Fibroblast of peridontal ligament (primary cell): ENCODE measurements at regions not wholly inside any gene's neighbourhood (a gene's known extent, or its start where the extent isn't known, plus 50 kb on each side); places are given as distances from the start of the nearest gene placed in this dataset.
"Not testable (repeated sequence)": the region's sequence is repeated elsewhere in the genome, so short reads cannot be mapped to it uniquely, and the experiment has no call there.

Source experiments
- DNase-seq: peaks from one replicate; pipeline ENCODE4 v3.0.0-alpha.2; 2010; ENCODE audit errors: extremely low read depth

GRCh38 chr7:131802195-131802864, 245.9 kb upstream of the PODXL start:
- no peak for DNase-seq

- DNase-seq = no peak
Measured at GRCh38 chr7:131800531-131800930, 244.1 kb upstream of the PODXL start.

DNA sequence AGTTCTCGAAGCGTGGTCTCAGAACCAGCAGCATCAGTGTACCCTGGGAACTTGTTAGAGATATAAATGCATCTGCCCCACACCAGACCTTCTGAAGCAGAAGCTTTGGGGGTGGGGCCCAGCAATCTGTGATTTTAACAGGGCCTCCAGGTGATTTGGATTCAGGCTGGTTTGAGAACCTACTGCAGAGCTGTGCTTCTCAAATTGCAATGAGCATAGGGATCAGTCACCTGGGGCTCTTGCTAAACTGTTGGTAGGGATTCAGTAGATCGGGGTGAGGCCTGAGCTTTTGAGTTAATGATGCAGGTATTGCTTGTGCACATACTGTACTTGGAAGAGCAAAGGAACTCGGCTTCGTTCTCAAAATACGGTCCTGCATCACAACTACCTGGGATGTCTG, 243.6 kb upstream of the PODXL start:
- DNase-seq = no peak

DNA sequence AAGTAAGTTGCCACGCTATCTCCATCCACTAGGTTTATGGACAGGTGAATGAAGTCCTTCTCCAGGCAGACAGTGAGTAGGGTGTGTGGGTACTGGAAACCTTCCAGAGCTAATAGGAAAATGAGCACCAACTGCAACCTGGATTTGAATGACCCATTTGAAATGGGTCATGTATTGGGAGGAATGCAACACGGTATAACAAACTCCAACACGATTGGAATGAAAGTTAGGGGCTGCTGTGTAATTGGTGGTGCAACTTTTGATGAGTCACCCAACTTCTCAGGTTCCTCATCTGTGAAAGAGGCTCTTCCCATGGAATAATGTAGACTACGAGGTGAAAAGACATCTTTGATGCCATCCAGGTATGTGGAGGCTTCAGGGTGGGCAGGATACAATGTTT, 241.4 kb upstream of the PODXL start:
- no peak for DNase-seq

DNA sequence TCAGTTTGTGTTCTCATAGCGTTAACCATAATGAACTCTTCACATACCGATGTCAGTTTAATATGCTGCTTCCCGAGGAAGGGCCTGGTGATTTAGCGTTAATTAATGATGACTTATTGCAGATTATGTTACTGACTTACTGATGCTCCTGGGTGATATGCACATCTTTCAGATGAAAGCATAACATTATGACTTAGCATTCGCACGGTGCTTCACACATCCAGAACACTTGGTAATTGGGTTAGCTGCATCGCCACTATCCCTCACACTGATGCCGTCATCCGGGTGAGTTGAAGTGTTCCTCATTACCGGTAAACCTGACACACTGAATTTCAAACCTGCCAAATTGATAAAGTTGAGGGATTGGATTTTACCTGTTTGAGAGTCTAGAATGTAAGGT, 239.0 kb upstream of the PODXL start:
- no peak for DNase-seq

GRCh38 chr7:131792311-131792710, 235.9 kb upstream of the PODXL start:
- DNase-seq = no peak

GRCh38 chr7:131787101-131787500, 230.7 kb upstream of the PODXL start:
- no peak for DNase-seq

- no peak for DNase-seq
Measured at GRCh38 chr7:131786204-131786603, 229.8 kb upstream of the PODXL start.

DNA sequence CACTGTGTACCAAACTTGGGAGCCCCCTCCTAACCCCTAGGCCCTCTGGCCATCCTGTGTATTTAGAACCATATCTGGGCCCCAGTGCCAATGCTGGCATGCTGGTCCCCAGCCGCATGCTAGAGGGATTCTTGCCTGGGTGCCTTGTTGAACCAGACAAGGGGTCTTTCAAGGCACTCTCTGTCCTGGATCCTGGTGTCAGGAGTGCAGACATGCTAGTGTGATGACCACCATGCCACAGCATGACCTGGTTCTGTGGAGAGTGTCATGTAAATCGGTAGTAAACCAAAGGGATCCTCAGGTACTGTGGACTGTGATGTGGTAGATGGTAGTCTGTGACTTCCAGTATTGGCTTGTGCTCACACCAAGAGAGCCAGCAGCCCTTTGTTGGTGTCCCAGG, 222.2 kb upstream of the PODXL start:
- no peak for DNase-seq

- DNase-seq = peak; percentile 3
Measured at GRCh38 chr7:131774419-131775220, 218.2 kb upstream of the PODXL start.

- no peak for DNase-seq
Measured at GRCh38 chr7:131773413-131773812, 217.0 kb upstream of the PODXL start.

GRCh38 chr7:131769241-131769640, 212.8 kb upstream of the PODXL start:
- DNase-seq = no peak

DNA sequence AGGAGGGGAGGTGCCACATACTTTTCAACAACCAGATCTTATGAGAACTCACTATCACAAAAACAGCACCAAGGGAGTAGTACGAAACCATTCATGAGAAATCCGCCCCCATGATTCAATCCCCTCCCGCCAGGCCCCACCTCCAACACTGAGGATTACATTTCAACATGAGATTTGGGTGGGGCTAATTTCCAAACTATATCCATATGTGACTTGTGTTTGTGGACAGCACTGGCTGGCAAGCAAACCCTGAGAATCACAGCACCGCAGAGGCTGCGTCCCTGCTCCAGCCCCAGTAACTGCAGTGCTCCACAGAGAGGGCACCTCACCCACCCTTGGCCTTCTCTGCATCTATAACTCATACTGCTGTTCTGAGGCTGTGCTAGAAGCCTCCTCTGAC, 211.2 kb upstream of the PODXL start:
- DNase-seq = no peak

DNA sequence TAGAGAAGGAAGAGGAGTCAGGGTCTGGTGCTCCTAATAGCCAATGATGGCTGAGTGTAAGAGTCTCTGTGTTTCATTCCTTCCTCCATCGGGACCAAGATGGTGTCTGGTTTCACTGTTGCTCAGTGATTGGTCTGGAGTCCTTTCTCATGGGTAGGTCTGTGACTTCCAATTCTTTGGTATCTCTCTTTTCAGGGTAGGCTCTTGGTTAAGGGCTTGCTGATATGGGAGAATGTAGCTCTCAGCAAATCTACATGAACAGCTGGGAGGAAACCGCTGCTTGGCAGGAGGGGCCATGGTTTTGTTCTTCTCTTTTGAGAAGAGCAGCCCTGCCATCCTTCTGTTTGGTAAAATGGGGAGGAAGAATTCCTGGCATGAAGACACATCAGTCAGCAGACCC, 209.1 kb upstream of the PODXL start:
- DNase-seq = no peak

- no peak for DNase-seq
Measured at GRCh38 chr7:131764143-131764775, 207.8 kb upstream of the PODXL start.

DNA sequence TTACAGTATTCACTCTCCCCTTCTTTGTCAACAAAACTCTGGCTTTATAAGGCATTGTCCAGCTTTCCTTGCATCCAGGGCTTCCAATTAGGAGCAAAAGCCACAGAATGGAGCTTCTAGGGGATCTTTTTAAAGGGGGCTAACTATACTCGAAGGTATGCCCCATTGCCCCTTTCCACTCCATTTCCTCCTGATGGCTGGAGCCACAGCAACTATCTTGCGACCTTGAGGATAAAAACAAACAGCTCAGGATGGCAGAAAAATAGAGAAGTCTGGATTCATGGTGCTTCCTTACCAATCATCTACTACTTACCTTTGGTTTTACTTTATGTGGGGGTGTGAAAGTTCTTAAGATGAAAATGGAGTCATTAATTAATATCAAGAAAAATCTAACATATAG, 206.3 kb upstream of the PODXL start:
- no peak for DNase-seq

DNA sequence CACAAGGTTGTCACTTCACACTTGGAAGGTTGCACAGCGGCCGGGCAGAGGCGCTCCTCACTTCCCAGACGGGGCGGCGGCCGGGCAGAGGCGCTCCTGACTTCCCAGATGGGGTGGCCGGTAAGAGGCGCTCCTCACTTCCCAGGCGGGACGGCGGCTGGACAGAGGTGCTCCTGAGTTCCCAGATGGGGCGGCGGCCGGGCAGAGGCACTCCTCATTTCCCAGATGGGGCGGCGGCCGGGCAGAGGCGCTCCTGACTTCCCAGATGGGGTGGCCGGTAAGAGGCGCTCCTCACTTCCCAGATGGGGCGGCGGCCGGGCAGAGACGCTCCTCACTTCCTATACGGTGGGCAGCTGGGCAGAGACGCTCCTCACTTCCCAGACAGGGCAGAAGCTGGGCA, 199.4 kb upstream of the PODXL start:
- DNase-seq = not testable (repeated sequence)

GRCh38 chr7:131753620-131754222, 197.3 kb upstream of the PODXL start:
- no peak for DNase-seq

GRCh38 chr7:131747658-131748232, 191.3 kb upstream of the PODXL start:
- no peak for DNase-seq

GRCh38 chr7:131745390-131746248, 189.2 kb upstream of the PODXL start:
- DNase-seq = peak; percentile 12

DNA sequence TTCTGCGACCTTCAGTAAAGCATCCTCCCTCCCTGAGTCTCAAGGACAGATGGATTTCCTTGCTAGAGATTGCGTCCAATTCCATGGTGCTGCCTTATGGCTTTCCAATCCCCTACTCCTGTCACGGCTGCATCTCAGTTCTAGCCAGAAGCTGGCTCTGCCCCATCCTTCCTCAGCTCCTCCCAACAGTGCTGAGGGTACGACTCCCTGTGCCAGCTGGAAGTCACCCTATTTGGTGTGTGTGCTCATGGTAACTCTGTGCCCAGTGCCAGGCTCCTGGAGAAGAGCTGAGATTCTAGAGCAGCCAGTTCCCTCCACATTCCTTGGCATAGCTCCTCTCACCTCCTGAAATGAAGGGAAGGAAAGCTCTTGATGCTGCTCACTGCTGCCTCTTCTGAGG, 185.0 kb upstream of the PODXL start:
- no peak for DNase-seq
